Fibroblast of lung (primary cell): ENCODE measurements at regions not wholly inside any gene's neighbourhood (a gene's known extent, or its start where the extent isn't known, plus 50 kb on each side); places are given as distances from the start of the nearest gene placed in this dataset.

Experiments used
- DNase-seq, 2 donors: peaks; one replicate each; pipeline versions ENCODE4 v3.0.0 to v3.0.0-alpha.2; 2010; ENCODE audit warnings: low read depth in 2 of 2
- H2AFZ ChIP-seq: 2 replicates; pipeline ENCODE4 v1.5.1; 2012; ENCODE audit warnings: low read length, control low read depth, inconsistent platforms
- H3K27ac ChIP-seq: 2 replicates; pipeline ENCODE4 v1.5.1; 2011; ENCODE audit warnings: low read length, control low read depth; ENCODE audit not compliant: insufficient read depth
- H3K27me3 ChIP-seq: 2 replicates; pipeline ENCODE4 v1.5.1; 2011; ENCODE audit warnings: mild to moderate bottlenecking, low read length; ENCODE audit not compliant: control insufficient read depth, insufficient read depth
- H3K36me3 ChIP-seq: 2 replicates; pipeline ENCODE4 v1.5.1; 2011; ENCODE audit warnings: low read length; ENCODE audit not compliant: control insufficient read depth, insufficient read depth
- H3K4me1 ChIP-seq: 2 replicates; pipeline ENCODE4 v1.5.1; 2011; ENCODE audit warnings: low read length; ENCODE audit not compliant: control insufficient read depth, insufficient read depth; ENCODE audit errors: extremely low read depth
- H3K4me2 ChIP-seq: 2 replicates; pipeline ENCODE4 v1.5.1; 2011; ENCODE audit warnings: low read length, control low read depth; ENCODE audit not compliant: insufficient read depth; ENCODE audit errors: extremely low read depth
- H3K4me3 ChIP-seq, 4 experiments: fragments of 200-600 bp in 1 of 4; sonication (generic) in 1 of 4; replicated peaks in 1 of 4; 2 replicates each; pipeline ENCODE4 v1.5.1; 2011 to 2016; ENCODE audit warnings: low read length in 4 of 4, low read depth in 3 of 4, mild to moderate bottlenecking in 3 of 4, control low read depth in 2 of 4, inconsistent platforms in 1 of 4, mixed read lengths in 1 of 4; ENCODE audit not compliant: insufficient read depth in 1 of 4; ENCODE audit errors: control extremely low read depth in 1 of 4
- H3K79me2 ChIP-seq: 2 replicates; pipeline ENCODE4 v1.5.1; 2012; ENCODE audit warnings: mild to moderate bottlenecking, low read length, inconsistent platforms; ENCODE audit not compliant: control insufficient read depth, insufficient read depth
- H3K9ac ChIP-seq: 2 replicates; pipeline ENCODE4 v1.5.1; 2011; ENCODE audit warnings: mild to moderate bottlenecking, low read length, control low read depth; ENCODE audit not compliant: insufficient read depth
- H3K9me3 ChIP-seq: 2 replicates; pipeline ENCODE4 v1.5.1; 2012; ENCODE audit warnings: low read depth, low read length; ENCODE audit not compliant: control insufficient read depth, insufficient read depth
- H4K20me1 ChIP-seq: 2 replicates; pipeline ENCODE4 v1.5.1; 2011; ENCODE audit warnings: low read length; ENCODE audit not compliant: control insufficient read depth, insufficient read depth; ENCODE audit errors: extremely low read depth
- EZH2 ChIP-seq: IDR thresholded peaks from 2 replicates; pipeline ENCODE4 v1.5.1; 2012; ENCODE audit warnings: low read length, control low read depth, mild to moderate bottlenecking; ENCODE audit errors: missing control alignments
- TF ChIP-seq, protein P1 (sequence below), 2 donors: IDR thresholded peaks in 1 of 2; conservative IDR thresholded peaks in 1 of 2; 1 replicate in 1 of 2; 2 replicates in 1 of 2; pipeline ENCODE4 v1.5.1; 2011 to 2012; ENCODE audit warnings: low read length in 2 of 2, control low read depth in 1 of 2, inconsistent platforms in 1 of 2, low read depth in 1 of 2, mild to moderate bottlenecking in 1 of 2

DNA sequence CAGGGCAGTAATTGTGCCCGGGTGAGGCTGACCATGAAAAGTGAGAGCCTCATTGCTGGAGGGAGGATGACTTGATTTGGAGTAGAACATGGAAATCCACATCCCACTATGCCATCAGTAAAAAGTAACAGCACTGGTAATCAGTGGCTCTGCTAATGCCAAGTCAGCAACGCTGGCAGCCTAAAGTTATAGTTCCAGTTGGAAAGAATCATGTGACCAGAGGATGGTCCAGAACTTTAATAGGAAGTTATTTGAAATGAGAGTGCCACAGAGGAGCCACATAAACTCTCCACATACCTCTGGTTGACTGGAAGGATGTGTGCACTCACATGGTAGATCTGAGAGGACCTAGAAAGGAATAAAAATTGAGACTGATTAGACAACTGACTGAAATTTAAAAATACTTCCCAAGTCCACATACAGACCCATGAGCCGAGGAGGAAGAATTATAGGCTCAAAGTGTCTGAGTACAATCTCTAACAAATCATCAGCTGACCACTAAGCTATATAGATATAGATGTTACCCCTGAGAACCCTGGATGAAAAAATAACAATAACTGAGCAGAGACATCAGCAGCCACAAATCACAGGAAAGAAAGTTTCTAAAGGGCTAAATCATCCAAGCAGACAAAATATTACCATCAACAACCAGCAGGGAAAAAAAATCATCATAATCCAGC lies 346.8 kb downstream of the STK39 start:
- no peaks in the 10 kb centered on the region for H3K36me3 ChIP-seq
- TF ChIP-seq, protein P1, sequence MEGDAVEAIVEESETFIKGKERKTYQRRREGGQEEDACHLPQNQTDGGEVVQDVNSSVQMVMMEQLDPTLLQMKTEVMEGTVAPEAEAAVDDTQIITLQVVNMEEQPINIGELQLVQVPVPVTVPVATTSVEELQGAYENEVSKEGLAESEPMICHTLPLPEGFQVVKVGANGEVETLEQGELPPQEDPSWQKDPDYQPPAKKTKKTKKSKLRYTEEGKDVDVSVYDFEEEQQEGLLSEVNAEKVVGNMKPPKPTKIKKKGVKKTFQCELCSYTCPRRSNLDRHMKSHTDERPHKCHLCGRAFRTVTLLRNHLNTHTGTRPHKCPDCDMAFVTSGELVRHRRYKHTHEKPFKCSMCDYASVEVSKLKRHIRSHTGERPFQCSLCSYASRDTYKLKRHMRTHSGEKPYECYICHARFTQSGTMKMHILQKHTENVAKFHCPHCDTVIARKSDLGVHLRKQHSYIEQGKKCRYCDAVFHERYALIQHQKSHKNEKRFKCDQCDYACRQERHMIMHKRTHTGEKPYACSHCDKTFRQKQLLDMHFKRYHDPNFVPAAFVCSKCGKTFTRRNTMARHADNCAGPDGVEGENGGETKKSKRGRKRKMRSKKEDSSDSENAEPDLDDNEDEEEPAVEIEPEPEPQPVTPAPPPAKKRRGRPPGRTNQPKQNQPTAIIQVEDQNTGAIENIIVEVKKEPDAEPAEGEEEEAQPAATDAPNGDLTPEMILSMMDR (conservative IDR thresholded peaks at IDR 0.05 in 1 of 2, IDR thresholded peaks at IDR 0.05 in 1 of 2; ENCODE audit: low read depth in 1 of 2, low read length in 2 of 2) = no peak
- no peak for TF ChIP-seq EZH2
- H3K79me2 ChIP-seq = no peaks in the 10 kb centered on the region
- no peak overlapping the region for H3K4me3 ChIP-seq
- H3K27me3 ChIP-seq = no peaks in the 10 kb centered on the region
- H4K20me1 ChIP-seq = no peaks in the 10 kb centered on the region
- no peak overlapping the region for H3K27ac ChIP-seq
- no peak for DNase-seq
- H2AFZ ChIP-seq = no peak overlapping the region
- no peaks in the 10 kb centered on the region for H3K4me1 ChIP-seq
- H3K9me3 ChIP-seq = no peaks in the 10 kb centered on the region
- no peak overlapping the region for H3K4me2 ChIP-seq
- no peak overlapping the region for H3K9ac ChIP-seq

DNA sequence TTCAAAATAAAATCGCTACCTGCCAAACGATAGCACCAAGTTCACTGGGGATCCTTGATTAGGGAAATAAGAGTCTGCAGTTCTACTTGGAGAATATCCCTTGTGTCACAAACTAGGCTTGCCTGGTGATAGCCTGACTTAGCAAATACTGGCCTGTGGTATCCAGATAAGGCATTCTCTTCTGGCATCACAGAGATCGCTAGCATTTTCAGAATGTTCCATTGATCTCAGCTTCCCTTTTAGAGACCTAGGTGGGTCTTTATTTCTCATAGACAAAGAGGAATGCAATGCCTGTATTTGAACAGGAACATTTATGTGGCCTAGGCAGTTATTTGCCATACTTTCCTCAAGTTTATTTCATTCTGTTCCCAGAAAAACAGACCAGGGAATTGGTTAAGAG lies 349.1 kb downstream of the STK39 start:
- TF ChIP-seq EZH2 = no peak
- TF ChIP-seq, protein P1 (conservative IDR thresholded peaks at IDR 0.05 in 1 of 2, IDR thresholded peaks at IDR 0.05 in 1 of 2; ENCODE audit: low read depth in 1 of 2, low read length in 2 of 2) = no peak
- H3K27ac ChIP-seq = no peak overlapping the region
- H3K27me3 ChIP-seq = no peaks in the 10 kb centered on the region
- H3K4me1 ChIP-seq = no peaks in the 10 kb centered on the region
- H3K9me3 ChIP-seq = no peaks in the 10 kb centered on the region
- H2AFZ ChIP-seq = no peak overlapping the region
- H3K36me3 ChIP-seq = no peaks in the 10 kb centered on the region
- H3K4me2 ChIP-seq = no peak overlapping the region
- no peak overlapping the region for H3K9ac ChIP-seq
- H3K79me2 ChIP-seq = no peaks in the 10 kb centered on the region
- no peak for DNase-seq
- no peaks in the 10 kb centered on the region for H4K20me1 ChIP-seq
- no peak overlapping the region for H3K4me3 ChIP-seq

DNA sequence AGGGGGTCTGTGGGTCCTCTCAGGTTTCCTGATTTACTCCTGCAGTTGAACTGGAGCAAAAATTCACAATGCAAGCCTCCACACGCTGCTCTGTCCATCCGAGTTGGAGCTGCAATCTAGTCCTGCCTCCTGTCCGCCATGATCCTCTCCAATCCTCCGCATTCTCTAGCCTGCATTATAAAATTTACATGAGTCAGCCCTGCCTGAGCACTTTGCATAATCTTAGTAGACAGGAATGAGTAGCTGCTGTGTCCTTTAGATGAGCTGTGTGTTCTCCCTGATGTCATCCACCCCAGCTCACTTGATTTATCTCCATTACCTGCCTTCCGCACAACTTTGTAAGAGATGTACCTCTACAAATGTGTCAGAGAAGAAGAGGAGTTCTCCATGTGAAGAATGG lies 355.6 kb downstream of the STK39 start:
- Histone ChIP-seq H3K9ac (no peak overlapping the region), H3K36me3 (no peaks in the 10 kb centered on the region)
- no peak for TF ChIP-seq EZH2
- TF ChIP-seq, protein P1 (conservative IDR thresholded peaks at IDR 0.05 in 1 of 2, IDR thresholded peaks at IDR 0.05 in 1 of 2; ENCODE audit: low read depth in 1 of 2, low read length in 2 of 2) = no peak

More for the DNA sequence above, 355.6 kb downstream of the STK39 start:
- Histone ChIP-seq H3K4me1 (no peaks in the 10 kb centered on the region), H3K4me3 (no peak overlapping the region), H3K9me3 (no peaks in the 10 kb centered on the region), H3K4me2 (no peak overlapping the region), H3K27me3 (no peaks in the 10 kb centered on the region), H3K79me2 (no peaks in the 10 kb centered on the region), H2AFZ (no peak overlapping the region), H3K27ac (no peak overlapping the region), H4K20me1 (no peaks in the 10 kb centered on the region)
- no peak for DNase-seq
